ENCODE measurements at regions not wholly inside any gene's neighbourhood (a gene's known extent, or its start where the extent isn't known, plus 50 kb on each side); places are given as distances from the start of the nearest gene placed in this dataset.

- Histone ChIP-seq H3K4me1 (no peaks in the 10 kb centered on the region), H3K4me3 (no peak overlapping the region), H3K36me3 (no peaks in the 10 kb centered on the region), H3K4me2 (no peak overlapping the region), H3K9me3 (replicated peaks in 1 of 11) (no peaks in the 10 kb centered on the region), H3K27me3 (no peaks in the 10 kb centered on the region), H3K9ac (no peak overlapping the region), H4K20me1 (no peaks in the 10 kb centered on the region), H3K27ac (no peak overlapping the region)
- no peak for TF ChIP-seq Cebpa-rat (IDR thresholded peaks at IDR 0.05)
These were observed 191.4 kb upstream of the ADGRB3 start for GRCh38 chr6:68443704-68444103.

- no peak overlapping the region for H3K27ac ChIP-seq
- H3K27me3 ChIP-seq, result no peaks in the 10 kb centered on the region
- H3K9me3 ChIP-seq (replicated peaks in 1 of 11), result no peaks in the 10 kb centered on the region
- H3K4me3 ChIP-seq, result no peak overlapping the region
- TF ChIP-seq Cebpa-rat (IDR thresholded peaks at IDR 0.05), result no peak
- H3K4me2 ChIP-seq, result no peak overlapping the region
- no peak overlapping the region for H3K9ac ChIP-seq
- no peaks in the 10 kb centered on the region for H4K20me1 ChIP-seq
- H3K4me1 ChIP-seq, result no peaks in the 10 kb centered on the region
- H3K36me3 ChIP-seq, result no peaks in the 10 kb centered on the region
These were observed 207.5 kb upstream of the ADGRB3 start for GRCh38 chr6:68427630-68428029.

GRCh38 chr6:68410021-68410420 is 225.1 kb upstream of the ADGRB3 start:
- Histone ChIP-seq H3K4me1 (no peaks in the 10 kb centered on the region), H3K36me3 (no peaks in the 10 kb centered on the region), H3K4me2 (no peak overlapping the region), H3K9ac (no peak overlapping the region), H3K4me3 (no peak overlapping the region), H3K27me3 (no peaks in the 10 kb centered on the region), H3K9me3 (replicated peaks in 1 of 11) (no peaks in the 10 kb centered on the region), H3K27ac (no peak overlapping the region), H4K20me1 (no peaks in the 10 kb centered on the region)
- TF ChIP-seq Cebpa-rat (IDR thresholded peaks at IDR 0.05), result no peak

- no peaks in the 10 kb centered on the region for H4K20me1 ChIP-seq
- no peak for TF ChIP-seq Cebpa-rat (IDR thresholded peaks at IDR 0.05)
- H3K9ac ChIP-seq, result no peak overlapping the region
- H3K27ac ChIP-seq, result no peak overlapping the region
- no peaks in the 10 kb centered on the region for H3K36me3 ChIP-seq
- H3K4me3 ChIP-seq, result no peak overlapping the region
- no peaks in the 10 kb centered on the region for H3K27me3 ChIP-seq
- H3K9me3 ChIP-seq (replicated peaks in 1 of 11), result peaks cover 0 to 27% (median 10%) of the 10 kb centered on the region in 11 experiments; a peak in 15 of 22 replicates
- no peaks in the 10 kb centered on the region for H3K4me1 ChIP-seq
- H3K4me2 ChIP-seq, result no peak overlapping the region
These were observed 234.7 kb upstream of the ADGRB3 start for GRCh38 chr6:68400396-68400795.

GRCh38 chr6:68391953-68392352 is 243.1 kb upstream of the ADGRB3 start:
- H3K4me3 ChIP-seq, result no peak overlapping the region
- no peaks in the 10 kb centered on the region for H3K36me3 ChIP-seq
- H4K20me1 ChIP-seq, result no peaks in the 10 kb centered on the region
- H3K27me3 ChIP-seq, result no peaks in the 10 kb centered on the region
- no peak overlapping the region for H3K27ac ChIP-seq
- no peak overlapping the region for H3K4me2 ChIP-seq
- no peaks in the 10 kb centered on the region for H3K4me1 ChIP-seq
- H3K9ac ChIP-seq, result no peak overlapping the region
- no peaks in the 10 kb centered on the region for H3K9me3 ChIP-seq (replicated peaks in 1 of 11)
- TF ChIP-seq Cebpa-rat (IDR thresholded peaks at IDR 0.05), result no peak

GRCh38 chr6:68372991-68373390 is 262.1 kb upstream of the ADGRB3 start:
- Histone ChIP-seq H3K4me3 (no peak overlapping the region), H3K4me1 (no peaks in the 10 kb centered on the region), H3K36me3 (no peaks in the 10 kb centered on the region)

GRCh38 chr6:68368845-68369244 is 266.2 kb upstream of the ADGRB3 start:
- Histone ChIP-seq H3K4me2 (no peak overlapping the region), H3K4me1 (peaks cover 0 to 4% (median 0%) of the 10 kb centered on the region in 10 experiments; a peak in 1 of 20 replicates), H3K27ac (no peak overlapping the region), H3K36me3 (no peaks in the 10 kb centered on the region), H3K27me3 (no peaks in the 10 kb centered on the region), H3K4me3 (no peak overlapping the region), H3K9me3 (replicated peaks in 1 of 11) (no peaks in the 10 kb centered on the region), H3K9ac (no peak overlapping the region), H4K20me1 (no peaks in the 10 kb centered on the region)
- TF ChIP-seq Cebpa-rat (IDR thresholded peaks at IDR 0.05), result no peak

More at GRCh38 chr6:68372991-68373390, 262.1 kb upstream of the ADGRB3 start:
- no peak overlapping the region for H3K4me2 ChIP-seq
- H3K9me3 ChIP-seq (replicated peaks in 1 of 11), result no peaks in the 10 kb centered on the region
- H3K9ac ChIP-seq, result no peak overlapping the region
- no peak for TF ChIP-seq Cebpa-rat (IDR thresholded peaks at IDR 0.05)
- H3K27me3 ChIP-seq, result no peaks in the 10 kb centered on the region
- H3K27ac ChIP-seq, result no peak overlapping the region
- H4K20me1 ChIP-seq, result no peaks in the 10 kb centered on the region

GRCh38 chr6:68364271-68364805 is 270.7 kb upstream of the ADGRB3 start:
- peaks cover 0 to 5% (median 0%) of the 10 kb centered on the region in 11 experiments; a peak in 1 of 22 replicates for H3K9me3 ChIP-seq (replicated peaks in 1 of 11)
- H3K9ac ChIP-seq, result no peak overlapping the region
- H3K27ac ChIP-seq, result no peak overlapping the region
- H4K20me1 ChIP-seq, result no peaks in the 10 kb centered on the region
- H3K4me3 ChIP-seq, result no peak overlapping the region
- no peaks in the 10 kb centered on the region for H3K27me3 ChIP-seq
- no peak overlapping the region for H3K4me2 ChIP-seq
- no peak for TF ChIP-seq Cebpa-rat (IDR thresholded peaks at IDR 0.05)
- H3K36me3 ChIP-seq, result no peaks in the 10 kb centered on the region
- H3K4me1 ChIP-seq, result peaks cover 0 to 4% (median 0%) of the 10 kb centered on the region in 10 experiments; a peak in 1 of 20 replicates

- H3K4me1 ChIP-seq, result no peaks in the 10 kb centered on the region
- H3K9me3 ChIP-seq (replicated peaks in 1 of 11), result no peaks in the 10 kb centered on the region
- no peak overlapping the region for H3K4me3 ChIP-seq
- H3K27ac ChIP-seq, result no peak overlapping the region
- TF ChIP-seq Cebpa-rat (IDR thresholded peaks at IDR 0.05), result no peak
- no peak overlapping the region for H3K4me2 ChIP-seq
- H3K9ac ChIP-seq, result no peak overlapping the region
- H4K20me1 ChIP-seq, result no peaks in the 10 kb centered on the region
- H3K36me3 ChIP-seq, result no peaks in the 10 kb centered on the region
- no peaks in the 10 kb centered on the region for H3K27me3 ChIP-seq
These were observed 291.2 kb upstream of the ADGRB3 start for GRCh38 chr6:68343901-68344300.

- H3K27me3 ChIP-seq, result no peaks in the 10 kb centered on the region
- H3K9ac ChIP-seq, result no peak overlapping the region
- no peaks in the 10 kb centered on the region for H3K9me3 ChIP-seq (replicated peaks in 1 of 11)
- H3K4me3 ChIP-seq, result no peak overlapping the region
- no peak for TF ChIP-seq Cebpa-rat (IDR thresholded peaks at IDR 0.05)
- H3K4me1 ChIP-seq, result no peaks in the 10 kb centered on the region
- H4K20me1 ChIP-seq, result no peaks in the 10 kb centered on the region
- H3K4me2 ChIP-seq, result no peak overlapping the region
- H3K27ac ChIP-seq, result no peak overlapping the region
- no peaks in the 10 kb centered on the region for H3K36me3 ChIP-seq
These were observed 292.8 kb upstream of the ADGRB3 start for GRCh38 chr6:68342286-68342685.
